GM12872 (cell line): ENCODE measurements at regions not wholly inside any gene's neighbourhood (a gene's known extent, or its start where the extent isn't known, plus 50 kb on each side); places are given as distances from the start of the nearest gene placed in this dataset.

Source experiments
- TF ChIP-seq, protein P1 (sequence below): IDR thresholded peaks from 3 replicates; pipeline ENCODE4 v1.5.1; 2011; ENCODE audit warnings: low read depth, mild to moderate bottlenecking, low read length, moderate library complexity; ENCODE audit not compliant: insufficient read depth

DNA sequence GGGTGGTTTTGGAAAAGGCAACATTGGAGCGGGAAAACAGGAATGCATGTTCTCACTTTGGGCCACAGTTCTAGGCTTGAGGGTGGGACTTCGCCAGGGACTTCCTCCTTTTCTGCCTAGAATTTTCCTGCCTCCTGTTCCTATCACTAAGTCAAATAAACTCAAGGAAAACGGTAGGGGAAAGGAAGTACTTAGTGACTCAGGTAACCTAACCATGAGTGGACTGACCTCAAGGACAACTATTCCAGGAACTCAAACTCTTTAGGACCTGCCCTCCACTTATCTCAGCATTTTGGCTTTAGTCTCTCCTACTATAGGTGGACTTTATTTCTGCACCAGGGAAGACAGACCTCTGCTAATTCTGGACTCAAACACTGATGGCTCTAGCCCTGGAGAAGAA is 281.7 kb downstream of the ZNF674 start:
- TF ChIP-seq, protein P1, sequence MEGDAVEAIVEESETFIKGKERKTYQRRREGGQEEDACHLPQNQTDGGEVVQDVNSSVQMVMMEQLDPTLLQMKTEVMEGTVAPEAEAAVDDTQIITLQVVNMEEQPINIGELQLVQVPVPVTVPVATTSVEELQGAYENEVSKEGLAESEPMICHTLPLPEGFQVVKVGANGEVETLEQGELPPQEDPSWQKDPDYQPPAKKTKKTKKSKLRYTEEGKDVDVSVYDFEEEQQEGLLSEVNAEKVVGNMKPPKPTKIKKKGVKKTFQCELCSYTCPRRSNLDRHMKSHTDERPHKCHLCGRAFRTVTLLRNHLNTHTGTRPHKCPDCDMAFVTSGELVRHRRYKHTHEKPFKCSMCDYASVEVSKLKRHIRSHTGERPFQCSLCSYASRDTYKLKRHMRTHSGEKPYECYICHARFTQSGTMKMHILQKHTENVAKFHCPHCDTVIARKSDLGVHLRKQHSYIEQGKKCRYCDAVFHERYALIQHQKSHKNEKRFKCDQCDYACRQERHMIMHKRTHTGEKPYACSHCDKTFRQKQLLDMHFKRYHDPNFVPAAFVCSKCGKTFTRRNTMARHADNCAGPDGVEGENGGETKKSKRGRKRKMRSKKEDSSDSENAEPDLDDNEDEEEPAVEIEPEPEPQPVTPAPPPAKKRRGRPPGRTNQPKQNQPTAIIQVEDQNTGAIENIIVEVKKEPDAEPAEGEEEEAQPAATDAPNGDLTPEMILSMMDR, result no peak

DNA sequence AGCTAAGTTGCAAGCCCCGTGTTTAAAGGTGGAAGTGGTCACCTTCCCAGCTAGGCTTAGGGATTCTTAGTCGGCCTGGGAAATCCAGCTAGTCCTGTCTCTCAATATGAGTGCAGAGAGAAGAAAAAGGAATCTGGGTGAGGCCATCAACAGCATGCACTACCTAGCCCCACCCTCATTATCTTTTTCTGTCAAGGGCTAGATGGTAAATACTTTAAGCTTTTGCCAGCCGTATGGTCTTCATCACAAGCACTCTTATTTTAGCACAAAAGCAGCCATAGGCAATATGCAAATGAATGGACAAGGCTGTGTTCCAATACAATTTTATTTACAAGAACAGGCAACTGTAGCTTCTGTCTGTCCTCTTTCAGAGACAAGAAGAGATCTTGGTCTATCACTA is 282.9 kb downstream of the ZNF674 start:
- TF ChIP-seq, protein P1, result no peak

DNA sequence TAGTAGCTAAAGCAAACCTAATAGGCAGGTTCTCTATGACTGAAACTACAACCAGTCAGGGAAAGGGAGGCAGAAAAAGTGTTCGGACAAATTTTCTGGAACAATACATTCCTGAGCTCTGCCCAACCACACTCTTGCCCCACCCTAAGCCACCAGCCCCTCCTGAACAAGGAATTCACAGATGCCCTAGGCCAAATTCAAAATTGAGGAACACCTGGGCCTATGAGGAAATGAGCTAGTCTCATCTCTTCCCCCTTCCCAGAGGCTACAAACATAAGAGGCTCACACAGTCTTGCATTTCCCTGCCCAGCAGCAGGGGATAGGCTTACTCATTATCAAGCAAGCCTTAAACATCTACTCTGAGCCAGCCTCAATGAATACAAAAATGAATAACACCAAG is 284.7 kb downstream of the ZNF674 start:
- TF ChIP-seq, protein P1, result no peak

DNA sequence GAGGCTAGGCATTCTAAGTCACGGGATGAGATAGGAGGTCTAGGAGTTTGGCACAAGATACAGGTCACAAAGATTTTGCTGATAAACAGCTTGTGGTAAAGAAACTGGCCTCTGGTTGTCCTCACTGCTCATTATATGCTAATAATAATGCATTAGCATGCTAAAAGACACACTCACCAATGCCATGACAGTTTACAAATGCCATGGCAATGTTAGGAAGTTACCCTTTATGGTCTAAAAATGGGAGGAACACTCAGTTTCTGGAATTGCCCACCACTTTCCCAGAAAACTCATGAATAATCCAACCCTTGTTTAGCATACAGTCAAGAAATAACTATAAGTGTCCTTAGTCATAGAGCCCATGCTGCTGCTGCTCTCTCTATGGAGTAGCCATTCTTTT is 286.9 kb downstream of the ZNF674 start:
- TF ChIP-seq, protein P1, result no peak

DNA sequence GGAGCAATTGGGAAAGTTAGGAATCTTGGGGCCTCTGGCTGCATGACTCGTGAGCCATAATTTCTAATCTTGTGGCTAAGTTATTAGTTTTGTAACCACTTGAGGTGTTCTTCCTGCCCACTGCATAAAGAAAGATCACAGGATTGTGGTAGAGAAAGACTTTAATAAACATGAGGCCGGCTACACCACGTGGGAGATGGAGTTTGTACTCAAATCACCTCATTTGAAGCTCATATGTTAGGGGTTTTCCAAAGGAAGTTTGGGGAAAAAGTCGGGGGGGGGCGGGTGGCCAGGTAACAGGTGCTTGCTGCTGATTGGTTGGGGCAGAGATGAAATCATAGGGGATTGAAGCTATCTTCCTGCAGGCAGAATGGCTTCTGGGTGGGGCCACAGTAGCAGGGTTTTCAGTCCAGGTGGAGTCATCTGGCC is 287.8 kb downstream of the ZNF674 start:
- TF ChIP-seq, protein P1, result no peak

DNA sequence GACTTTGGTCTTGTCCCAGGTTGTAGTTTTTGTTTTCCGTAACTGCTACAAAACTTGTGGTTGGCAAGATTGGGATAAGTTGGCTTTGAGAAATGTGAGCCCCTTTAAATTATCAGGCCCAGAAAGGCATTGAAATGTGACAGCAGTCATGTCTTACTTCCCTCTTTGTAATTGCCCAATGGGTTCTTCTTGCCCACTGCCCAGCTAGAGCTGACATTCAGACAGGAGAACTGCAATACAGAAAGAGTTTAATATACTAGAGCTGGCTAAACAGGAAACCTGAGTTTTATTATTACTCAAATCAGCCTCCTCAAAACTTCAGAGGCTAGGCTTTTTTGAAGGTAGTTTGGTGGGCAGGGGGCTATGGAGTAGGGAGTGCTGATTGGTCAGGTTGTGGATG is 288.3 kb downstream of the ZNF674 start:
- TF ChIP-seq, protein P1, result no peak

DNA sequence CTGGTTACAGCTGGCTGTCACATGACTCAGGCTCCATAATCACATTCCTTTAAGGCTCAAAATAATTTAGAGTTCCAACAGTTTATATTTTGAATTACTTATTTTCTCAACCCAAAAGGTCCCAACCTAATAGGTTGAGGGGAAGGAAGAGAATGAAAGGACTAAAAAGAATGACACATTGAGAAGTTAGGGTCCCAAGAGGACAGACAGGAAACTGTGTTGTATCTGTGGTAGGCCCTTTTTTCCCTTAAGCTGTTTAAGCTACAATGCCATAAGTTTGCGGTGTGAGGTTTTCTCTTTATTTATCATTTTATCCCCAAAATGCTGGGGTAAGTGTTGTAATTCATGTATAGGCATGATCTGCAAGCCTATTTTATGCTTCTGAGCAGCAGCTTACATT is 290.2 kb downstream of the ZNF674 start:
- TF ChIP-seq, protein P1, result no peak

DNA sequence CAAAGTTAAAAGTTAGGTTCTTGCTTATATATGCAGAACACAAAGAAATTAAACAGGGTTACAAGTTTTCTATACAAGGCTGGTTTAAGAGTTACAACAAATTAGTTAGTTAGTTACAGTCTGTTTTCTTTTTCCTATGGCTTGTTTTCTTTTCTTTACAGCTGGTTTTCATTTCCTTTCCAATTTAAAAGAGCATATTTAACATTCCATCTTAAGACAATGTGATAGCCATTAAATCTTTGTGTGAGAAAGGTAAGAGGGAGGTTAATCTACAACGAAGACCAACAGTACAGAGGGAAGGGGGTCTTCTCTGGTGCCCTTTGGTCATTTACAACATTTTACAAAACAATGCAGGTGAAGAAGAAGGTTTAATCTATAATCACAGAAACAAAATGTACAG is 290.6 kb downstream of the ZNF674 start:
- TF ChIP-seq, protein P1, result no peak
